Endothelial cell of umbilical vein (primary cell): ENCODE measurements at regions not wholly inside any gene's neighbourhood (a gene's known extent, or its start where the extent isn't known, plus 50 kb on each side); places are given as distances from the start of the nearest gene placed in this dataset.

ENCODE experiments used
- BruUV-seq: library from RNA; stranded (reverse); fragments of 400-500 nt; replicated peaks from 2 replicates; lab custom pipeline; 2021; lab: Mats Ljungman, UMichigan
- CTCF ChIA-PET: fragments of 300-600, 350-600 bp; sonication (Branson Sonifier 250); formaldehyde crosslinking; loops from one replicate; lab custom pipeline; 2021; ENCODE audit warnings: antibody characterized with exemption, inconsistent platforms; lab: Charles Lee
- POLR2A ChIA-PET: fragments of 300-600, 350-600 bp; sonication (Branson Sonifier 250); formaldehyde crosslinking; loops from one replicate; lab custom pipeline; 2021; ENCODE audit warnings: antibody characterized with exemption, inconsistent platforms; lab: Charles Lee
- DNase-seq: peaks from one replicate; pipeline ENCODE4 v3.0.0-alpha.2; 2011; ENCODE audit warnings: low read depth, low spot score
- FAIRE-seq: peaks from 2 replicates; lab custom pipeline; 2011; peaks lifted over from hg19 to GRCh38; lab: Jason Lieb, UNC
- H2AFZ ChIP-seq: 2 replicates; pipeline ENCODE4 v1.6.0; 2012; ENCODE audit warnings: low read depth, low read length, control low read depth, inconsistent platforms
- H3K27ac ChIP-seq: 2 replicates; pipeline ENCODE4 v1.5.1; 2011; ENCODE audit warnings: low read depth, mild to moderate bottlenecking, control low read depth, low read length, moderate library complexity; ENCODE audit not compliant: insufficient read depth
- H3K27me3 ChIP-seq, 2 experiments: 2 replicates each; pipeline versions ENCODE4 v1.6.0 to v1.6.1; 2011; ENCODE audit warnings: low read length in 2 of 2, mixed read lengths in 1 of 2; ENCODE audit not compliant: control insufficient read depth in 2 of 2, insufficient read depth in 2 of 2
- H3K36me3 ChIP-seq, 2 experiments: 2 replicates in 1 of 2; 3 replicates in 1 of 2; pipeline ENCODE4 v1.5.1; 2011; ENCODE audit warnings: low read length in 2 of 2, mild to moderate bottlenecking in 1 of 2, moderate library complexity in 1 of 2; ENCODE audit not compliant: control insufficient read depth in 2 of 2, insufficient read depth in 2 of 2; ENCODE audit errors: extremely low read depth in 1 of 2
- H3K4me1 ChIP-seq: 3 replicates; pipeline ENCODE4 v1.5.1; 2011; ENCODE audit warnings: mild to moderate bottlenecking, low read length; ENCODE audit not compliant: control insufficient read depth, insufficient read depth; ENCODE audit errors: extremely low read depth
- H3K4me2 ChIP-seq: 2 replicates; pipeline ENCODE4 v1.6.1; 2011; ENCODE audit warnings: low read length, control low read depth, mixed read lengths; ENCODE audit not compliant: insufficient read depth
- H3K4me3 ChIP-seq, 3 experiments: fragments of 200-600 bp in 1 of 3; sonication (generic), shearing (Covaris generic) in 1 of 3; replicated peaks in 1 of 3; 2 replicates each; pipeline ENCODE4 v1.5.1; 2011 to 2016; ENCODE audit warnings: control low read depth in 3 of 3, low read length in 3 of 3, mild to moderate bottlenecking in 2 of 3, inconsistent platforms in 1 of 3, low read depth in 1 of 3, moderate library complexity in 1 of 3; ENCODE audit not compliant: insufficient read depth in 1 of 3
- H3K79me2 ChIP-seq: 2 replicates; pipeline ENCODE4 v1.6.0; 2012; ENCODE audit warnings: low read length, inconsistent platforms; ENCODE audit not compliant: control insufficient read depth, insufficient read depth
- H3K9ac ChIP-seq: replicated peaks from 2 replicates; pipeline ENCODE3; 2011; ENCODE audit warnings: low read length, control low read depth; ENCODE audit not compliant: insufficient read depth; ENCODE audit errors: extremely low read depth
- H3K9me1 ChIP-seq: replicated peaks from 3 replicates; pipeline ENCODE4 v1.6.0; 2011; ENCODE audit warnings: mild to moderate bottlenecking, low read length; ENCODE audit not compliant: control insufficient read depth, insufficient read depth; ENCODE audit errors: extremely low read depth
- H3K9me3 ChIP-seq: replicated peaks from 2 replicates; pipeline ENCODE4 v1.5.1; 2012; ENCODE audit warnings: low read length, inconsistent platforms; ENCODE audit not compliant: control insufficient read depth, insufficient read depth
- H4K20me1 ChIP-seq: replicated peaks from 2 replicates; pipeline ENCODE3; 2011; ENCODE audit warnings: mild to moderate bottlenecking, low read length; ENCODE audit not compliant: control insufficient read depth, insufficient read depth; ENCODE audit errors: extremely low read depth
- EZH2 ChIP-seq: IDR thresholded peaks from 2 replicates; pipeline ENCODE4 v1.6.1; 2012; ENCODE audit warnings: borderline replicate concordance, low read depth, mild to moderate bottlenecking, moderate library complexity, low read length, inconsistent platforms; ENCODE audit not compliant: severe bottlenecking
- FOS ChIP-seq: IDR thresholded peaks from 2 replicates; pipeline ENCODE4 v1.6.1; 2011; ENCODE audit warnings: mild to moderate bottlenecking, low read length, moderate library complexity, borderline replicate concordance; ENCODE audit not compliant: insufficient read depth
- GATA2 ChIP-seq: IDR thresholded peaks from 2 replicates; pipeline ENCODE4 v1.7.0; 2011; ENCODE audit warnings: low read depth, mild to moderate bottlenecking, moderate library complexity, mixed read lengths, low read length; ENCODE audit not compliant: insufficient read length, insufficient read depth
- JUN ChIP-seq: IDR thresholded peaks from 2 replicates; pipeline ENCODE4 v1.6.1; 2011; ENCODE audit warnings: borderline replicate concordance, low read depth; ENCODE audit not compliant: insufficient read length, insufficient read depth
- MYC ChIP-seq: IDR thresholded peaks from one replicate; pipeline ENCODE4 v1.6.1; 2011; ENCODE audit warnings: mild to moderate bottlenecking, low read depth, low read length
- POLR2A ChIP-seq: IDR thresholded peaks from 2 replicates; pipeline ENCODE4 v1.6.1; 2012; ENCODE audit warnings: low read depth, mild to moderate bottlenecking, control low read depth, low read length
- POLR2AphosphoS5 ChIP-seq: IDR thresholded peaks from 2 replicates; pipeline ENCODE4 v1.6.1; 2012; ENCODE audit warnings: low read depth, mild to moderate bottlenecking, control low read depth, low read length, moderate library complexity; ENCODE audit not compliant: insufficient read depth
- dilution Hi-C: fragments of 300-500 bp; cut with MboI; formaldehyde crosslinking; loops from one replicate; pipeline ENCODE4 v1.15.0; 2019; ENCODE audit warnings: low sequenced_read_pairs; ENCODE audit not compliant: extremely low pct_ligation_motif_present
- intact Hi-C: fragments of 100-400 bp; cut with micrococcal nuclease; formaldehyde crosslinking; loops from one replicate; pipeline ENCODE4 v1.10.0; 2022
- TF ChIP-seq, protein P1 (sequence below), 2 donors: IDR thresholded peaks; 1 replicate in 1 of 2; 2 replicates in 1 of 2; pipeline ENCODE4 v1.5.1; 2011; ENCODE audit warnings: low read length in 2 of 2, mild to moderate bottlenecking in 2 of 2, moderate library complexity in 2 of 2, control low read depth in 1 of 2, inconsistent platforms in 1 of 2, low read depth in 1 of 2; ENCODE audit not compliant: insufficient read depth in 1 of 2; ENCODE audit errors: extremely low read depth in 1 of 2
- TF ChIP-seq, protein P2 (sequence below): IDR thresholded peaks from 2 replicates; pipeline ENCODE4 v1.6.1; 2011; ENCODE audit not compliant: insufficient read depth, insufficient read length

DNA sequence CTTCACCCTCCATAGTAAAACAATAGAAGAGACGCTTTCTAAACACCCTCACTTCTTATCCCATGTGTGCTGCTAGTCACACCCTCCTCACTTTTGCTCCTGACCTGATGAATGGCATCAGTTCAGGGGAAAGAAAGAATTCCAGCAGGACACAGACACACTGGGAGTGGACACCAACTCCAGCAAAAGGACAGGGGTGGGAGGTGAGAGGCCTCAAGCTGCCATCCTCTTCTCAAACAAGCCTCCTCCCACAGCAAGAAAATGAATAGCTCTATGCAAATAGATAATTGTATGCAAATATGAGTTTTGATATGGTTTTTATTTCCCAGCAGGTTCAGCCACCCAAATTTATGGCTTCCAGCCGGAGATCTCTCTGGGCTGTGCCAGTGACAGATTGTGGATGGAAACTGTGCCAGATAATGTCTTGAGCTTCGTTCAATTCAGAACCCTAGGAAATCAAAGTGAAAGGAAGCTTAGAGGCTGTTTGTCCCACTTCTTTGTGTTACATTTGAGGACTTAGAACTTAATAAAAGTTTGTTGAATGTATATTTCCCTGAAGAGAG is 209.3 kb upstream of the PPP2R3A start:
- TF ChIP-seq, protein P1, sequence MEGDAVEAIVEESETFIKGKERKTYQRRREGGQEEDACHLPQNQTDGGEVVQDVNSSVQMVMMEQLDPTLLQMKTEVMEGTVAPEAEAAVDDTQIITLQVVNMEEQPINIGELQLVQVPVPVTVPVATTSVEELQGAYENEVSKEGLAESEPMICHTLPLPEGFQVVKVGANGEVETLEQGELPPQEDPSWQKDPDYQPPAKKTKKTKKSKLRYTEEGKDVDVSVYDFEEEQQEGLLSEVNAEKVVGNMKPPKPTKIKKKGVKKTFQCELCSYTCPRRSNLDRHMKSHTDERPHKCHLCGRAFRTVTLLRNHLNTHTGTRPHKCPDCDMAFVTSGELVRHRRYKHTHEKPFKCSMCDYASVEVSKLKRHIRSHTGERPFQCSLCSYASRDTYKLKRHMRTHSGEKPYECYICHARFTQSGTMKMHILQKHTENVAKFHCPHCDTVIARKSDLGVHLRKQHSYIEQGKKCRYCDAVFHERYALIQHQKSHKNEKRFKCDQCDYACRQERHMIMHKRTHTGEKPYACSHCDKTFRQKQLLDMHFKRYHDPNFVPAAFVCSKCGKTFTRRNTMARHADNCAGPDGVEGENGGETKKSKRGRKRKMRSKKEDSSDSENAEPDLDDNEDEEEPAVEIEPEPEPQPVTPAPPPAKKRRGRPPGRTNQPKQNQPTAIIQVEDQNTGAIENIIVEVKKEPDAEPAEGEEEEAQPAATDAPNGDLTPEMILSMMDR (IDR thresholded peaks at IDR 0.05; ENCODE audit: extremely low read depth in 1 of 2, insufficient read depth in 1 of 2, low read depth in 1 of 2, low read length in 2 of 2): no peak
- no peak for TF ChIP-seq EZH2
- ChIA-PET POLR2A (no interaction called here), CTCF (no interaction called here)
- Histone ChIP-seq H3K27ac (no peak overlapping the region), H3K36me3 (no peaks in the 10 kb centered on the region), H3K27me3 (no peaks in the 10 kb centered on the region), H3K4me3 (no peak overlapping the region), H4K20me1 (no peaks in the 10 kb centered on the region), H2AFZ (no peak overlapping the region), H3K4me1 (no peaks in the 10 kb centered on the region), H3K79me2 (no peaks in the 10 kb centered on the region), H3K9me1 (no peaks in the 10 kb centered on the region), H3K9me3 (peaks cover 2% of the 10 kb centered on the region), H3K9ac (no peak overlapping the region), H3K4me2 (no peak overlapping the region)
- dilution Hi-C loops (no loop called here), intact Hi-C loops (no loop called here)
- no peak for FAIRE-seq
- BruUV-seq: no TSS peak
- DNase-seq: no peak

DNA sequence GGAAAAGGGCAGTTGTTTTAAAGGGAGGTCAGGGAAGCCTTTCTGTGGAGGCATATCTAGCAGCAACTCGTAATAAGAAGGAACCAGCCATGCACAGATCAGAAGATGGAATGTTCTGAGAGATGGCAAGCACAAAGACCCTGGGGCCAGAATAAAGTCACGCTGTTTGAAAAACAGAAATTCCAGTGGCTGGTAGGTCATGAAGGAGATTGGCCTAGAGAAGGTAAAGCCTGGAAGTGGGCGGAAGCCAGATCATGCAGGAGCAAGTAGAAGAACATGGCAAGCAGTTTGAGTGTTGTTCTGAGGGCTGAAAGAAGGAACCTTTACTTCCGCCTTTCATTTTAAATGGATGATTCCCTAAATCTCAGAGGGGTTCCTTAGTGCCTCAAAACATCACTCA is 208.1 kb upstream of the PPP2R3A start:
- H3K27me3 ChIP-seq: no peaks in the 10 kb centered on the region
- dilution Hi-C loops (no loop called here), intact Hi-C loops (no loop called here)
- H2AFZ ChIP-seq: no peak overlapping the region
- no TSS peak for BruUV-seq
- H3K9me1 ChIP-seq: no peaks in the 10 kb centered on the region
- POLR2A ChIA-PET: no interaction called here
- no peak for FAIRE-seq
- H3K9ac ChIP-seq: no peak overlapping the region
- H3K27ac ChIP-seq: no peak overlapping the region
- H4K20me1 ChIP-seq: no peaks in the 10 kb centered on the region
- H3K9me3 ChIP-seq: peaks cover 2% of the 10 kb centered on the region
- no peak for TF ChIP-seq POLR2A
- no peak for TF ChIP-seq JUN
- no peak for TF ChIP-seq FOS
- no peak for TF ChIP-seq GATA2
- TF ChIP-seq, protein P1 (IDR thresholded peaks at IDR 0.05; ENCODE audit: extremely low read depth in 1 of 2, insufficient read depth in 1 of 2, low read depth in 1 of 2, low read length in 2 of 2): no peak
- no peak for TF ChIP-seq POLR2AphosphoS5
- no peak for TF ChIP-seq EZH2
- no peak for TF ChIP-seq MYC
- TF ChIP-seq, protein P2, sequence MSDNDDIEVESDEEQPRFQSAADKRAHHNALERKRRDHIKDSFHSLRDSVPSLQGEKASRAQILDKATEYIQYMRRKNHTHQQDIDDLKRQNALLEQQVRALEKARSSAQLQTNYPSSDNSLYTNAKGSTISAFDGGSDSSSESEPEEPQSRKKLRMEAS: no peak
- DNase-seq: no peak
- no peaks in the 10 kb centered on the region for H3K36me3 ChIP-seq
- H3K4me3 ChIP-seq: no peak overlapping the region
- CTCF ChIA-PET: no interaction called here
- H3K4me1 ChIP-seq: no peaks in the 10 kb centered on the region
- no peak overlapping the region for H3K4me2 ChIP-seq
- H3K79me2 ChIP-seq: no peaks in the 10 kb centered on the region
